ENCODE measurements at regions not wholly inside any gene's neighbourhood (a gene's known extent, or its start where the extent isn't known, plus 50 kb on each side); places are given as distances from the start of the nearest gene placed in this dataset.
"Not testable (repeated sequence)": the region's sequence is repeated elsewhere in the genome, so short reads cannot be mapped to it uniquely, and the experiment has no call there.

DNA sequence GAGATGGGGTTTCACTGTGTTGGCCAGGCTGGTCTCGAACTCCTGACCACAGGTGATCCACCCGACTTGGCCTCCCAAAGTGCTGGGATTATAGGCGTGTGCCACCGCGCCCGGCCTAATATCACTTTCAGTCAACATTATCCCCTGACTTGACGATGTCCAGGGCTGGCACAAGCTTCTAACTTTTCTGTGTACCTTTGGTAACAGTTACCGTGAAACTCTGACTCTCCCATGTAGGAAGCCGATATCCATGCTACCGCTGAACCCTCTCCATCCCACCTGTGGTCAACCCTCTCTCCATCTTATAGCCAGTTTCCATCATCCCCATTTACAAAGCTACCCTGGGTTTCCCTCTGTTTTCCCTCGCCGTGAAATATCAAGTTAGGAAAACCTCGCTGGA is 77.5 kb downstream of the CRLF2 start:
- Mint-ChIP-seq H3K36me3 (ENCODE audit: insufficient read depth, unreplicated experiment) (no peaks in the 10 kb centered on the region), H3K27me3 (ENCODE audit: insufficient read depth, unreplicated experiment) (no peaks in the 10 kb centered on the region), H3K4me1 (ENCODE audit: insufficient read depth, unreplicated experiment) (no peaks in the 10 kb centered on the region), H3K9me3 (ENCODE audit: unreplicated experiment) (peaks cover 17% of the 10 kb centered on the region), H3K27ac (ENCODE audit: low read depth, unreplicated experiment) (no peak overlapping the region), H3K4me3 (ENCODE audit: unreplicated experiment) (no peak overlapping the region)
- no TSS peak for BruUV-seq (replicated peaks)
- POLR2A ChIA-PET = no interaction called here
- DNase-seq (ENCODE audit: unreplicated experiment) = no peak
- no peak for TF ChIP-seq CTCF (IDR thresholded peaks at IDR 0.05; ENCODE audit: unreplicated experiment)
- CTCF ChIA-PET = no interaction called here
- intact Hi-C loops (cut with micrococcal nuclease) = no loop called here

GRCh38 chrX:1134156-1134555 is 78.3 kb downstream of the CRLF2 start:
- POLR2A ChIA-PET = no interaction called here

GRCh38 chrX:1126738-1127137 is 85.7 kb downstream of the CRLF2 start:
- H3K4me1 Mint-ChIP-seq (ENCODE audit: insufficient read depth, unreplicated experiment) = no peaks in the 10 kb centered on the region
- no peak for TF ChIP-seq CTCF (IDR thresholded peaks at IDR 0.05; ENCODE audit: unreplicated experiment)
- H3K27ac Mint-ChIP-seq (ENCODE audit: low read depth, unreplicated experiment) = no peak overlapping the region
- CTCF ChIA-PET = no interaction called here
- H3K27me3 Mint-ChIP-seq (ENCODE audit: insufficient read depth, unreplicated experiment) = no peaks in the 10 kb centered on the region
- intact Hi-C loops (cut with micrococcal nuclease) = no loop called here
- no peaks in the 10 kb centered on the region for H3K36me3 Mint-ChIP-seq (ENCODE audit: insufficient read depth, unreplicated experiment)
- DNase-seq (ENCODE audit: unreplicated experiment) = no peak
- POLR2A ChIA-PET = no interaction called here
- no TSS peak for BruUV-seq (replicated peaks)
- peaks cover 27% of the 10 kb centered on the region for H3K9me3 Mint-ChIP-seq (ENCODE audit: unreplicated experiment)
- H3K4me3 Mint-ChIP-seq (ENCODE audit: unreplicated experiment) = no peak overlapping the region

More at GRCh38 chrX:1134156-1134555, 78.3 kb downstream of the CRLF2 start:
- CTCF ChIA-PET = no interaction called here
- no peak overlapping the region for H3K4me3 Mint-ChIP-seq (ENCODE audit: unreplicated experiment)
- H3K36me3 Mint-ChIP-seq (ENCODE audit: insufficient read depth, unreplicated experiment) = no peaks in the 10 kb centered on the region
- no peak for TF ChIP-seq CTCF (IDR thresholded peaks at IDR 0.05; ENCODE audit: unreplicated experiment)
- DNase-seq (ENCODE audit: unreplicated experiment) = no peak
- H3K27me3 Mint-ChIP-seq (ENCODE audit: insufficient read depth, unreplicated experiment) = no peaks in the 10 kb centered on the region
- no TSS peak for BruUV-seq (replicated peaks)
- H3K9me3 Mint-ChIP-seq (ENCODE audit: unreplicated experiment) = peaks cover 17% of the 10 kb centered on the region
- intact Hi-C loops (cut with micrococcal nuclease) = no loop called here
- no peaks in the 10 kb centered on the region for H3K4me1 Mint-ChIP-seq (ENCODE audit: insufficient read depth, unreplicated experiment)
- no peak overlapping the region for H3K27ac Mint-ChIP-seq (ENCODE audit: low read depth, unreplicated experiment)

DNA sequence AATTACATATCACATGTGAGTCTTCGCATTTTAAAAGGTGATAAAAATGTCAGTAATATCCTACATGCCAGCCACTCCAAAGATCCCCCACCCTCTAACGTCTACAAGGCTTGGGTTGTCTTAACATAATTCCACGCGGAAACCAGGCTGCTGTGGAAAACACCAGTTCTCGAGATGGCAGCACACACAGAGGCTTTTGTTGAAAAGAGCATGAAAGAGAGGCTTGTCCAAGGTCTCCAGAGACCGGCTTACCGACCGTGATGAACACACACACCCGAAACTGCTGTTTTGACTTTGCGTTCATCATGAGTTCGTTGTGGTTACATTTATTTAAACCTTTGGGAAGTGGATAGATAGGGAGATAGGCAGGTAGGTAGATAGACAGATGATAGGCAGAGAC is 87.9 kb downstream of the CRLF2 start:
- H3K9me3 Mint-ChIP-seq (ENCODE audit: unreplicated experiment) = peaks cover 28% of the 10 kb centered on the region
- intact Hi-C loops (cut with micrococcal nuclease) = no loop called here
- H3K27me3 Mint-ChIP-seq (ENCODE audit: insufficient read depth, unreplicated experiment) = no peaks in the 10 kb centered on the region
- ChIA-PET POLR2A (no interaction called here), CTCF (no interaction called here)
- no peak overlapping the region for H3K27ac Mint-ChIP-seq (ENCODE audit: low read depth, unreplicated experiment)
- no peak for DNase-seq (ENCODE audit: unreplicated experiment)
- no TSS peak for BruUV-seq (replicated peaks)
- H3K4me1 Mint-ChIP-seq (ENCODE audit: insufficient read depth, unreplicated experiment) = no peaks in the 10 kb centered on the region
- TF ChIP-seq CTCF (IDR thresholded peaks at IDR 0.05; ENCODE audit: unreplicated experiment) = no peak
- no peaks in the 10 kb centered on the region for H3K36me3 Mint-ChIP-seq (ENCODE audit: insufficient read depth, unreplicated experiment)
- H3K4me3 Mint-ChIP-seq (ENCODE audit: unreplicated experiment) = no peak overlapping the region

- intact Hi-C loops (cut with micrococcal nuclease); H3K4me3 Mint-ChIP-seq (ENCODE audit: unreplicated experiment); BruUV-seq (replicated peaks); H3K27ac Mint-ChIP-seq (ENCODE audit: low read depth, unreplicated experiment); H3K36me3 Mint-ChIP-seq (ENCODE audit: insufficient read depth, unreplicated experiment); CTCF ChIA-PET; DNase-seq (ENCODE audit: unreplicated experiment); H3K4me1 Mint-ChIP-seq (ENCODE audit: insufficient read depth, unreplicated experiment); POLR2A ChIA-PET; H3K27me3 Mint-ChIP-seq (ENCODE audit: insufficient read depth, unreplicated experiment): not testable (repeated sequence)
- peaks cover 43% of the 10 kb centered on the region for H3K9me3 Mint-ChIP-seq (ENCODE audit: unreplicated experiment)
These were observed 89.6 kb downstream of the CRLF2 start for GRCh38 chrX:1122851-1123250.
